ENCODE measurements at regions not wholly inside any gene's neighbourhood (a gene's known extent, or its start where the extent isn't known, plus 50 kb on each side); places are given as distances from the start of the nearest gene placed in this dataset.
"Not testable (repeated sequence)": the region's sequence is repeated elsewhere in the genome, so short reads cannot be mapped to it uniquely, and the experiment has no call there.

DNA sequence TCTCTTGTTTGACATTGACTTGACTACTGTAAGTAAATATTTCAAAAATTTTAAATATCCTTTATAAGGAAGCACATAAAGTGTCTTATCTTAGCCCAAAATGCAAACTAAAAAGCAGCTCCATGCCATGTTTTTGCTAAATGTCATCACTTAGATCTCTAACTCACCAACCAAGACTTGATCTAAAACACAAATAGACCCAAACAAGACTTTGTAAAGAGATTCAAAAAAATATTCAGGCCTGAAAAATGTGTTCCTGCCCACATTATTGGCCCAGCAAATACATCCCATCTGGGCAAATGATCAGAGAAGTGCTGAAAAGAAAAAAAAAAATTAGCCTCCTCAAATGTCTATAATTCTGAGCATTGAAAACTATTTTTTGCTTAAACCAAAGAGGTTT is 187.6 kb downstream of the MREG start (continued):
- TF ChIP-seq CTCF (IDR thresholded peaks at IDR 0.05) (no peak), PBX3 (IDR thresholded peaks at IDR 0.05) (no peak), SIN3A (IDR thresholded peaks at IDR 0.05; ENCODE audit: borderline replicate concordance, low read depth, low read length) (no peak), NFIC (IDR thresholded peaks at IDR 0.05; ENCODE audit: borderline replicate concordance) (no peak), TEAD4 (IDR thresholded peaks at IDR 0.05; ENCODE audit: borderline replicate concordance, insufficient read depth) (no peak), GATA2 (CRISPR knock-in tag; IDR thresholded peaks at IDR 0.05) (no peak)
- TF ChIP-seq, protein P1, sequence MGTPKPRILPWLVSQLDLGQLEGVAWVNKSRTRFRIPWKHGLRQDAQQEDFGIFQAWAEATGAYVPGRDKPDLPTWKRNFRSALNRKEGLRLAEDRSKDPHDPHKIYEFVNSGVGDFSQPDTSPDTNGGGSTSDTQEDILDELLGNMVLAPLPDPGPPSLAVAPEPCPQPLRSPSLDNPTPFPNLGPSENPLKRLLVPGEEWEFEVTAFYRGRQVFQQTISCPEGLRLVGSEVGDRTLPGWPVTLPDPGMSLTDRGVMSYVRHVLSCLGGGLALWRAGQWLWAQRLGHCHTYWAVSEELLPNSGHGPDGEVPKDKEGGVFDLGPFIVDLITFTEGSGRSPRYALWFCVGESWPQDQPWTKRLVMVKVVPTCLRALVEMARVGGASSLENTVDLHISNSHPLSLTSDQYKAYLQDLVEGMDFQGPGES (IDR thresholded peaks at IDR 0.05; ENCODE audit: low read depth, low read length), result no peak

DNA sequence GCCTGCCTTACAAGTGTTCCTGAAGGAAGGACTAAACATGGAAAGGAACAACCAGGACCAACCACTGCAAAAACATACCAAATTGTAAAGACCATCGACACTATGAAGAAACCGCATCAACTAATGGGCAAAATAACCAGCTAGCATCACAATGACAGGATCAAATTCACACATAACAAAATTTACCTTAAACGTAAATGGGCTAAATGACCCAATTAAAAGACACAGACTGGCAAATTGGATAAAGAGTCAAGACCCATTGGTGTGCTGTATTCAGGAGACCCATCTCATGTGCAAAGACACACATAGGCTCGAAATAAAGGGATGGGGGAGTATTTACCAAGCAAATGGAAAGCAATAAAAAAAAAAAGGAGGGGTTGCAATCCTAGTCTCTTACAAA is 192.1 kb downstream of the MREG start:
- H3K4me1 ChIP-seq (ENCODE audit: control insufficient read depth in 1 of 2, insufficient read depth in 2 of 2, low read depth in 1 of 2, low read length in 1 of 2); POLR2A ChIA-PET; H3K27ac ChIP-seq (ENCODE audit: low read depth in 2 of 2, low read length in 1 of 2); H3K9me2 ChIP-seq; H3K9ac ChIP-seq; H3K4me2 ChIP-seq; H3K36me3 ChIP-seq (replicated peaks in 1 of 2; ENCODE audit: control insufficient read depth in 1 of 2, insufficient read depth in 2 of 2, low read length in 1 of 2); H4K20me1 ChIP-seq (ENCODE audit: insufficient read depth); DNase-seq; H2AFZ ChIP-seq (ENCODE audit: low read depth); H3K79me2 ChIP-seq (ENCODE audit: insufficient read depth); H3K27me3 ChIP-seq (ENCODE audit: insufficient read depth); H3F3A ChIP-seq (replicated peaks; ENCODE audit: insufficient read depth); H3K9me3 ChIP-seq; H3K4me3 ChIP-seq (ENCODE audit: low read depth in 2 of 2, low read length in 1 of 2); CTCF ChIA-PET: not testable (repeated sequence)
- 77% methylated on average over 4 of the region's 4 CpGs for WGBS (ENCODE audit: low lambda C conversion rate)

DNA sequence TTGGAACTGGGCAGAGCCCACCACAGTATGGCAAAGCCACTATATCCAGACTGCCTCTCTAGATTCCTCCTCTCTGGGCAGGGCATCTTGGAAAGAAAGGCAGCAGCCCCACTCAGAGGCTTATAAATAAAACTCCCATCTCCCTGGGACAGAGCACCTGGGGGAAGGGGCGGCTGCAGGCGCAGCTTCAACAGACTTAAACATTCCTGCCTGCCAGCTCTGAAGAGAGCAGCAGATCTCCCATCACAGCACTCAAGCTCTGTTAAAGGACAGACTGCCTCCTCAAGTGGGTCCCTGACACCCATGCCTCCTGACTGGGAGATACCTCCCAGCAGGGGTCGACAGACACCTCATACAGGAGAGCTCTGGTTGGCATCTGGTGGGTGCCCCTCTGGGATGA is 193.6 kb downstream of the MREG start:
- H3K79me2 ChIP-seq (ENCODE audit: insufficient read depth); H3K36me3 ChIP-seq (replicated peaks in 1 of 2; ENCODE audit: control insufficient read depth in 1 of 2, insufficient read depth in 2 of 2, low read length in 1 of 2); H4K20me1 ChIP-seq (ENCODE audit: insufficient read depth); H3K9ac ChIP-seq; H3F3A ChIP-seq (replicated peaks; ENCODE audit: insufficient read depth); H3K9me3 ChIP-seq; POLR2A ChIA-PET; H3K4me3 ChIP-seq (ENCODE audit: low read depth in 2 of 2, low read length in 1 of 2); H3K9me2 ChIP-seq; H3K4me1 ChIP-seq (ENCODE audit: control insufficient read depth in 1 of 2, insufficient read depth in 2 of 2, low read depth in 1 of 2, low read length in 1 of 2); H3K27ac ChIP-seq (ENCODE audit: low read depth in 2 of 2, low read length in 1 of 2); H2AFZ ChIP-seq (ENCODE audit: low read depth); CTCF ChIA-PET; H3K4me2 ChIP-seq; H3K27me3 ChIP-seq (ENCODE audit: insufficient read depth); DNase-seq: not testable (repeated sequence)
- WGBS (ENCODE audit: low lambda C conversion rate), result 100% methylated on average over 2 of the region's 3 CpGs

All from SK-N-SH (cell line).